ENCODE measurements at regions not wholly inside any gene's neighbourhood (a gene's known extent, or its start where the extent isn't known, plus 50 kb on each side); places are given as distances from the start of the nearest gene placed in this dataset.

GRCh38 chr1:39136638-39137037 lies 67.9 kb upstream of the MACF1 start:
- DNase-seq (ENCODE audit: low read depth): no peak

GRCh38 chr1:39139723-39140360 lies 64.7 kb upstream of the MACF1 start:
- DNase-seq (ENCODE audit: low read depth): no peak

- no peak for DNase-seq (ENCODE audit: low read depth)
Observed at GRCh38 chr1:39141925-39142324, 62.6 kb upstream of the MACF1 start.

- no peak for DNase-seq (ENCODE audit: low read depth)
Observed at GRCh38 chr1:39142401-39143060, 62.0 kb upstream of the MACF1 start.

GRCh38 chr1:39144924-39145323 lies 59.6 kb upstream of the MACF1 start:
- DNase-seq (ENCODE audit: low read depth): no peak

GRCh38 chr1:39145331-39145965 lies 59.0 kb upstream of the MACF1 start:
- DNase-seq (ENCODE audit: low read depth): no peak

GRCh38 chr1:39146681-39147080 lies 57.8 kb upstream of the MACF1 start:
- DNase-seq (ENCODE audit: low read depth): no peak

GRCh38 chr1:39147099-39148025 lies 57.1 kb upstream of the MACF1 start:
- no peak for DNase-seq (ENCODE audit: low read depth)

GRCh38 chr1:39148942-39149341 lies 55.6 kb upstream of the MACF1 start:
- no peak for DNase-seq (ENCODE audit: low read depth)

GRCh38 chr1:39149509-39149908 lies 55.0 kb upstream of the MACF1 start:
- no peak for DNase-seq (ENCODE audit: low read depth)

- no peak for DNase-seq (ENCODE audit: low read depth)
Observed at GRCh38 chr1:39150779-39151178, 53.7 kb upstream of the MACF1 start.

- no peak for DNase-seq (ENCODE audit: low read depth)
Observed at GRCh38 chr1:39151267-39151666, 53.2 kb upstream of the MACF1 start.

GRCh38 chr1:39152923-39153322 lies 51.6 kb upstream of the MACF1 start:
- no peak for DNase-seq (ENCODE audit: low read depth)

GRCh38 chr1:39153684-39154083 lies 50.8 kb upstream of the MACF1 start:
- DNase-seq (ENCODE audit: low read depth): no peak

- DNase-seq (ENCODE audit: low read depth): peak; percentile 90
Observed at GRCh38 chr1:39154553-39155421, 49.7 kb upstream of the MACF1 start.

All from GM04503 (cell line).